Loucy (cell line): ENCODE measurements at regions not wholly inside any gene's neighbourhood (a gene's known extent, or its start where the extent isn't known, plus 50 kb on each side); places are given as distances from the start of the nearest gene placed in this dataset.

Source experiments
- H2AFZ ChIP-seq: fragments of 200-600 bp; sonication (generic); 2 replicates; pipeline ENCODE4 v1.6.0; 2016; ENCODE audit warnings: antibody characterized with exemption, mild to moderate bottlenecking, low read length, moderate library complexity
- H3F3A ChIP-seq: fragments of 200-600 bp; 2 replicates; pipeline ENCODE4 v1.6.0; 2016; ENCODE audit warnings: antibody characterized with exemption, low read depth, mild to moderate bottlenecking
- H3K27me3 ChIP-seq: fragments of 200-600 bp; sonication (generic); 2 replicates; pipeline ENCODE4 v1.6.1; 2014; ENCODE audit warnings: low read length, mild to moderate bottlenecking; ENCODE audit not compliant: insufficient read depth, poor library complexity, severe bottlenecking
- H3K36me3 ChIP-seq: fragments of 200-600 bp; sonication (generic); 2 replicates; pipeline ENCODE4 v1.6.1; 2016; ENCODE audit warnings: low read length; ENCODE audit not compliant: insufficient read depth
- H3K4me1 ChIP-seq: fragments of 200-600 bp; sonication (generic); 2 replicates; pipeline ENCODE4 v1.5.1; 2014; ENCODE audit warnings: low read length, mild to moderate bottlenecking; ENCODE audit not compliant: insufficient read depth, poor library complexity, severe bottlenecking
- H3K4me2 ChIP-seq: fragments of 200-600 bp; sonication (generic); 2 replicates; pipeline ENCODE4 v1.6.0; 2014; ENCODE audit warnings: antibody characterized with exemption, low read length, low read depth, mild to moderate bottlenecking; ENCODE audit not compliant: poor library complexity, severe bottlenecking
- H3K4me3 ChIP-seq: fragments of 200-600 bp; sonication (generic); 2 replicates; pipeline ENCODE4 v1.5.1; 2014; ENCODE audit warnings: low read length, mild to moderate bottlenecking, mixed read lengths; ENCODE audit not compliant: poor library complexity, severe bottlenecking
- H3K79me2 ChIP-seq: fragments of 200-600 bp; sonication (generic); 2 replicates; pipeline ENCODE4 v1.6.1; 2014; ENCODE audit warnings: low read length; ENCODE audit not compliant: insufficient read depth
- H3K9ac ChIP-seq: fragments of 200-600 bp; sonication (generic); 2 replicates; pipeline ENCODE4 v1.6.0; 2014; ENCODE audit warnings: mild to moderate bottlenecking, low read depth, low read length, moderate library complexity; ENCODE audit not compliant: poor library complexity, severe bottlenecking
- H3K9me2 ChIP-seq: fragments of 200-600 bp; sonication (generic); replicated peaks from 2 replicates; pipeline ENCODE4 v1.6.1; 2016; ENCODE audit warnings: low read depth, low read length, mixed read lengths
- H3K9me3 ChIP-seq: fragments of 200-600 bp; sonication (generic); 2 replicates; pipeline ENCODE4 v1.6.1; 2014; ENCODE audit warnings: mild to moderate bottlenecking, antibody characterized with exemption, low read length, low read depth; ENCODE audit not compliant: insufficient read depth
- H4K20me1 ChIP-seq: fragments of 200-600 bp; sonication (generic); 2 replicates; pipeline ENCODE4 v1.6.0; 2014; ENCODE audit warnings: antibody characterized with exemption, low read length, mild to moderate bottlenecking; ENCODE audit not compliant: insufficient read depth, poor library complexity, severe bottlenecking
- EZH2phosphoT487 ChIP-seq: fragments of 200-600 bp; IDR thresholded peaks from 2 replicates; pipeline ENCODE4 v1.6.1; 2018; ENCODE audit warnings: antibody characterized with exemption, mild to moderate bottlenecking, moderate library complexity, borderline replicate concordance
- TF ChIP-seq, protein P1 (sequence below): fragments of 200-600 bp; sonication (generic); conservative IDR thresholded peaks from 2 replicates; pipeline ENCODE4 v1.5.1; 2014; ENCODE audit warnings: mild to moderate bottlenecking, antibody characterized with exemption, low read length

DNA sequence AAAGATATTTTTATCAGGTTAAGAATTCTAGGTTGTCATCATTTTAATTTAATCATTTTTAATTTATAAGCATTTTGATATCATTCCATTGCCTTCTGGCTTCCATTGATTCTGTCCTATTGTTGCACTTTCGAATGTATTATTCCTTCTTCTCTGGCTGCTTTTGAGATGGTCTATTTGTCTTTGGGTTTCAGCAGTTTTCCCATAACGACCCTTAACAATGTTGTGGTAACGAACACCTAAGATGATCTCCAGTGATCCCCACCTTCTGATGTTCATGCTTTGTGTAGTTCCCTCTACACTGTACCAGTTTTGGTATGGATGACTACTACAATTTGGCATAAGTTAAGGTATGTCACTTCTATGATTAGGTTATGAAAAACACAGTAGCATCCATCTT is 59.9 kb downstream of the MINAR1 start:
- H3K36me3 ChIP-seq, result no peaks in the 10 kb centered on the region

DNA sequence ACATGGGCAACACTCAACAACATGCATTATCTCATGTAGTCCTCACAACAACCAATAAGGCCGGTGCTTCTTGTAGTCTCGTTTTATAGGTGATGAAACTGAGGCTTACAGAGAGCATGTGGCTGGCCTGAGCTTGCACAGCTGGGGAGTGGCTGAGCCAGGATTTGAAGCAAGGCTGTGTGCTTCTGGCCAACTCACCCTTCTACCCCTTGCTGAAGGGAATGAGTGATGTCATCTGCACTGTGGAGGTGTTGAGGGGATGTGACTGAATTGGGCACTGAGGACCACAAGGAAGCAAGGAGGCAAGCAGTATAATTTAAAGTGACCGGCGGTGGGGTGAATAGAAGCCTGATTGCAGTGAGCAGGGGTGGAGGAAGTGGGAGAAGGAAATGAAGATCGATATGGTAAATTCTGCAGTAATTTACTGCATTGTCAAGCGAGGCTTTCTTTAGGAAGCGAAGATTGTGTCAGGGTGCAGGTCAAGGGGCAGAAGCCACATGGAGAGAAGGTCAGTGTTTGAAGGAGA is 62.3 kb downstream of the MINAR1 start:
- TF ChIP-seq, protein P1, sequence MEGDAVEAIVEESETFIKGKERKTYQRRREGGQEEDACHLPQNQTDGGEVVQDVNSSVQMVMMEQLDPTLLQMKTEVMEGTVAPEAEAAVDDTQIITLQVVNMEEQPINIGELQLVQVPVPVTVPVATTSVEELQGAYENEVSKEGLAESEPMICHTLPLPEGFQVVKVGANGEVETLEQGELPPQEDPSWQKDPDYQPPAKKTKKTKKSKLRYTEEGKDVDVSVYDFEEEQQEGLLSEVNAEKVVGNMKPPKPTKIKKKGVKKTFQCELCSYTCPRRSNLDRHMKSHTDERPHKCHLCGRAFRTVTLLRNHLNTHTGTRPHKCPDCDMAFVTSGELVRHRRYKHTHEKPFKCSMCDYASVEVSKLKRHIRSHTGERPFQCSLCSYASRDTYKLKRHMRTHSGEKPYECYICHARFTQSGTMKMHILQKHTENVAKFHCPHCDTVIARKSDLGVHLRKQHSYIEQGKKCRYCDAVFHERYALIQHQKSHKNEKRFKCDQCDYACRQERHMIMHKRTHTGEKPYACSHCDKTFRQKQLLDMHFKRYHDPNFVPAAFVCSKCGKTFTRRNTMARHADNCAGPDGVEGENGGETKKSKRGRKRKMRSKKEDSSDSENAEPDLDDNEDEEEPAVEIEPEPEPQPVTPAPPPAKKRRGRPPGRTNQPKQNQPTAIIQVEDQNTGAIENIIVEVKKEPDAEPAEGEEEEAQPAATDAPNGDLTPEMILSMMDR, result no peak
- TF ChIP-seq EZH2phosphoT487, result no peak
- H3K36me3 ChIP-seq, result no peaks in the 10 kb centered on the region
- no peaks in the 10 kb centered on the region for H3K27me3 ChIP-seq
- no peaks in the 10 kb centered on the region for H4K20me1 ChIP-seq
- H3K4me1 ChIP-seq, result no peaks in the 10 kb centered on the region
- H3K9me3 ChIP-seq, result no peaks in the 10 kb centered on the region
- no peaks in the 10 kb centered on the region for H3K9me2 ChIP-seq
- H2AFZ ChIP-seq, result no peak overlapping the region
- H3K4me3 ChIP-seq, result no peak overlapping the region
- H3F3A ChIP-seq, result no peaks in the 10 kb centered on the region
- no peak overlapping the region for H3K9ac ChIP-seq
- H3K79me2 ChIP-seq, result no peaks in the 10 kb centered on the region
- no peak overlapping the region for H3K4me2 ChIP-seq

More for the DNA sequence above, 59.9 kb downstream of the MINAR1 start:
- Histone ChIP-seq H3F3A (no peaks in the 10 kb centered on the region), H3K4me2 (no peak overlapping the region), H3K4me1 (no peaks in the 10 kb centered on the region), H3K9me3 (no peaks in the 10 kb centered on the region), H3K9me2 (no peaks in the 10 kb centered on the region), H2AFZ (no peak overlapping the region), H3K27me3 (no peaks in the 10 kb centered on the region), H3K4me3 (no peak overlapping the region), H4K20me1 (no peaks in the 10 kb centered on the region), H3K79me2 (no peaks in the 10 kb centered on the region), H3K9ac (no peak overlapping the region)
- TF ChIP-seq, protein P1, result no peak
- TF ChIP-seq EZH2phosphoT487, result no peak

DNA sequence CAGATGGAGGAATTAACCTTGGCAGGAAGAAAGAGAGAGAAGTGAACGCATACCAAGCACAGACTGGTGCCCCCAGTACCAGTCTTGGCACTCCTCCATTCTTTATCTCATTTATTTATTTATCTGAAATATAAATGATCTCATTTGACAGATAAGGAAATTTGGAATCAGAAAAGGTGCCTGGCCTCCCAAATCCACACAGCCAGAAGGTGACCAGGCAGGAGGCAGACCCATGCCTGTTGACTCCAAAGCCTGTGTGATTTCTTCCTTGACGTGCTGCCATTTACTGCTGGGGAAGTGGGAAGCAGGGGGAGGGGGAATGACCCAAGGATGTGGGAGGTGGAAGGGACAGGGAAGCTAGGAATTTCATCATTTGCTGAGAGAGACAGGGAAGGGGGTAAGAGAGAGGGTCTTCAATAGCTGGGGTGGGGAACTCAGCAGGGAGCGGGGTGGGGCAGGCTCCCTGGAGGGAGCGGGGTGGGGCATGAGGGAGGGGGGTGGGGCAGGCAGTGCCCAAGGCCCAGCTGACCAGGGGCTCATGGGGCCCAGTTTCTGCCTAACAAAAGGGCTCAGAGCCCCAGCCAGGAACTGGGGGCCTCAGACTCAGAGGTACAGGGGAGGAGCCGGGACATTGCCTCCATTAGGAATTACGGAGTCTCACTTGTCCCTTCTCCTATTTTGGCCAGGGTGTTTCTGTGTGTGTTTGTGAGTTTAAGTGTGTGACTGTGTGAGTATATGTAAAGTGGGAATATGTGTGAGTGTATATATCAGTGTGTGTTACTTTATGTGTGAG is 63.0 kb downstream of the MINAR1 start:
- Histone ChIP-seq H4K20me1 (no peaks in the 10 kb centered on the region), H3K79me2 (no peaks in the 10 kb centered on the region), H3K9me3 (no peaks in the 10 kb centered on the region), H3K4me1 (no peaks in the 10 kb centered on the region), H3K27me3 (no peaks in the 10 kb centered on the region), H2AFZ (no peak overlapping the region), H3K9ac (no peak overlapping the region), H3K36me3 (no peaks in the 10 kb centered on the region), H3K4me3 (no peak overlapping the region), H3F3A (no peaks in the 10 kb centered on the region), H3K4me2 (no peak overlapping the region), H3K9me2 (no peaks in the 10 kb centered on the region)
- no peak for TF ChIP-seq EZH2phosphoT487
- TF ChIP-seq, protein P1, result no peak
